CD14-positive monocyte (primary cell): ENCODE measurements at regions not wholly inside any gene's neighbourhood (a gene's known extent, or its start where the extent isn't known, plus 50 kb on each side); places are given as distances from the start of the nearest gene placed in this dataset.

Source experiments
- DNase-seq, 3 donors: peaks; one replicate each; pipeline ENCODE4 v3.0.0-alpha.2; 2011 to 2022
- H2AFZ ChIP-seq: 2 replicates; pipeline ENCODE4 v1.6.0; 2012; ENCODE audit warnings: mild to moderate bottlenecking, low read depth, low read length, inconsistent platforms; ENCODE audit not compliant: insufficient read depth, poor library complexity, severe bottlenecking
- H3K27ac ChIP-seq, 2 donors: 1 replicate in 1 of 2; 2 replicates in 1 of 2; pipeline ENCODE4 v1.5.1; 2012 to 2013; ENCODE audit warnings: low read length in 2 of 2, control low read depth in 1 of 2, inconsistent platforms in 1 of 2, low read depth in 1 of 2, mild to moderate bottlenecking in 1 of 2
- H3K27me3 ChIP-seq, 2 donors: one replicate each; pipeline versions ENCODE4 v1.6.0 to v1.6.1; 2011 to 2013; ENCODE audit warnings: low read length in 2 of 2; ENCODE audit not compliant: control insufficient read depth in 2 of 2, insufficient read depth in 2 of 2
- H3K36me3 ChIP-seq, 2 donors: replicated peaks in 1 of 2; 1 replicate in 1 of 2; 2 replicates in 1 of 2; pipeline versions ENCODE4 v1.5.1 to v1.6.1; 2012 to 2013; ENCODE audit warnings: low read length in 2 of 2, control low read depth in 1 of 2, inconsistent platforms in 1 of 2, mild to moderate bottlenecking in 1 of 2; ENCODE audit not compliant: insufficient read depth in 2 of 2, control insufficient read depth in 1 of 2
- H3K4me1 ChIP-seq, 2 donors: 1 replicate in 1 of 2; 2 replicates in 1 of 2; pipeline versions ENCODE4 v1.5.1 to v1.6.1; 2012 to 2013; ENCODE audit warnings: low read length in 2 of 2, control low read depth in 1 of 2, inconsistent platforms in 1 of 2, mild to moderate bottlenecking in 1 of 2, moderate library complexity in 1 of 2; ENCODE audit not compliant: insufficient read depth in 2 of 2, control insufficient read depth in 1 of 2
- H3K4me2 ChIP-seq: replicated peaks from 2 replicates; pipeline ENCODE3; 2012; ENCODE audit warnings: low read length, moderate library complexity, mild to moderate bottlenecking; ENCODE audit not compliant: poor library complexity, severe bottlenecking; ENCODE audit errors: extremely low read depth
- H3K4me3 ChIP-seq, 3 experiments: fragments of 200-600 bp in 1 of 3; sonication (generic) in 1 of 3; replicated peaks in 1 of 3; 1 replicate in 2 of 3; 2 replicates in 1 of 3; pipeline ENCODE4 v1.5.1; 2011 to 2013; ENCODE audit warnings: low read length in 3 of 3, mild to moderate bottlenecking in 3 of 3, control low read depth in 2 of 3, low read depth in 2 of 3, inconsistent platforms in 1 of 3, moderate library complexity in 1 of 3
- H3K79me2 ChIP-seq: 2 replicates; pipeline ENCODE4 v1.6.0; 2012; ENCODE audit warnings: mild to moderate bottlenecking, control low read depth, inconsistent platforms, low read length, moderate library complexity; ENCODE audit not compliant: insufficient read depth
- H3K9ac ChIP-seq: 2 replicates; pipeline ENCODE4 v1.6.0; 2017; ENCODE audit warnings: low read length, mild to moderate bottlenecking; ENCODE audit not compliant: insufficient read depth, poor library complexity, severe bottlenecking
- H3K9me3 ChIP-seq, 2 donors: replicated peaks in 1 of 2; 1 replicate in 1 of 2; 2 replicates in 1 of 2; pipeline versions ENCODE4 v1.5.1 to v1.6.1; 2012 to 2013; ENCODE audit warnings: low read length in 2 of 2, control low read depth in 1 of 2; ENCODE audit not compliant: control insufficient read depth in 1 of 2, insufficient read depth in 1 of 2
- H4K20me1 ChIP-seq: 2 replicates; pipeline ENCODE4 v1.6.0; 2012; ENCODE audit warnings: mild to moderate bottlenecking, low read length, control low read depth, moderate library complexity; ENCODE audit not compliant: insufficient read depth
- H3K27ac Mint-ChIP-seq, 7 donors: one replicate each; pipeline ENCODE4 v1.8.0; 2020; ENCODE audit warnings: mild to moderate bottlenecking in 7 of 7, mixed read lengths in 7 of 7, moderate library complexity in 6 of 7, inconsistent platforms in 2 of 7
- H3K27me3 Mint-ChIP-seq, 3 donors: one replicate each; pipeline ENCODE4 v1.8.0; 2021 to 2022; ENCODE audit warnings: low read depth in 3 of 3, mild to moderate bottlenecking in 3 of 3, mixed read lengths in 3 of 3, moderate library complexity in 3 of 3, inconsistent platforms in 1 of 3
- H3K36me3 Mint-ChIP-seq, 2 donors: one replicate each; pipeline ENCODE4 v1.8.0; 2020; ENCODE audit warnings: mixed read lengths in 2 of 2, inconsistent platforms in 1 of 2, mild to moderate bottlenecking in 1 of 2
- H3K4me1 Mint-ChIP-seq: one replicate; pipeline ENCODE4 v1.8.0; 2020; ENCODE audit warnings: mild to moderate bottlenecking, mixed read lengths
- H3K4me3 Mint-ChIP-seq, 2 donors: one replicate each; pipeline ENCODE4 v1.8.0; 2020; ENCODE audit warnings: mild to moderate bottlenecking in 2 of 2, mixed read lengths in 2 of 2, moderate library complexity in 1 of 2
- H3K9me3 Mint-ChIP-seq, 7 donors: one replicate each; pipeline ENCODE4 v1.8.0; 2020 to 2022; ENCODE audit warnings: mixed read lengths in 7 of 7, mild to moderate bottlenecking in 6 of 7, moderate library complexity in 6 of 7, inconsistent platforms in 2 of 7
- WGBS: methylation state at CpG from one replicate; pipeline ENCODE4 v1.1.5; 2013; ENCODE audit warnings: missing lambda C conversion rate; ENCODE audit not compliant: insufficient coverage; 5-methylcytosine and 5-hydroxymethylcytosine counted together
- intact Hi-C, 2 donors: fragments of 100-400 bp; cut with micrococcal nuclease; formaldehyde crosslinking; loops; one replicate each; pipeline versions ENCODE4 v1.15.0 to v1.15.1; 2023
- TF ChIP-seq, protein P1 (sequence below): fragments of 200-600 bp; IDR thresholded peaks from one replicate; pipeline ENCODE4 v1.8.0; 2022; ENCODE audit warnings: antibody characterized with exemption, mild to moderate bottlenecking

DNA sequence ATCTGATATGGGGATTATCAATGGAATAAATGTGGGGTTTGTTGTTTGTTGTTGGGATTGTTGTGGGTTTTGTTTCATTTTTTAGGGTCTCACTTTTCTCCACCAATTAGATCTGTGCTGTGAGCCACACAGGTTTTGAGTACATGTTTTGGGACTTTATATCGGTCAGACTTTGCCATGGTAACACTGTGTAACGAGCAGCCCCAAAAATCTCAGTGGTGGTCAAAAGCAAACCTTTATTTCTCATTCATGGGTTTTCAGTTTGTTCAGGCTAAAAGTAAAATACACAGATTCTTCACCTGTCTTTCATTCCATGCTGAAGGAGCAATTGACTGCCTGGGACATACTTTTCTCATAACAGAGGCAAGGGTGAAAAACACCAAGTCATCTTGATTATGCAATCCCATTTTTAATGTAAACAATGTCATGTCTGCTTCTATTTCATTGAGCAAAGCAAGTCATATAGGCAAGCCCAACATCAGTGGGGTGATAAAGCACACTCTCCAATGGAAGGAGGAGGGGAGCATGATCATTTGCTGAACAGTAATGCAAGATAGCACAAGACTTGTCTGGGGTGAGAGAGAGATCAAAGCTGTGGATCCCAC lies 101.1 kb upstream of the PLCB4 start:
- TF ChIP-seq, protein P1, sequence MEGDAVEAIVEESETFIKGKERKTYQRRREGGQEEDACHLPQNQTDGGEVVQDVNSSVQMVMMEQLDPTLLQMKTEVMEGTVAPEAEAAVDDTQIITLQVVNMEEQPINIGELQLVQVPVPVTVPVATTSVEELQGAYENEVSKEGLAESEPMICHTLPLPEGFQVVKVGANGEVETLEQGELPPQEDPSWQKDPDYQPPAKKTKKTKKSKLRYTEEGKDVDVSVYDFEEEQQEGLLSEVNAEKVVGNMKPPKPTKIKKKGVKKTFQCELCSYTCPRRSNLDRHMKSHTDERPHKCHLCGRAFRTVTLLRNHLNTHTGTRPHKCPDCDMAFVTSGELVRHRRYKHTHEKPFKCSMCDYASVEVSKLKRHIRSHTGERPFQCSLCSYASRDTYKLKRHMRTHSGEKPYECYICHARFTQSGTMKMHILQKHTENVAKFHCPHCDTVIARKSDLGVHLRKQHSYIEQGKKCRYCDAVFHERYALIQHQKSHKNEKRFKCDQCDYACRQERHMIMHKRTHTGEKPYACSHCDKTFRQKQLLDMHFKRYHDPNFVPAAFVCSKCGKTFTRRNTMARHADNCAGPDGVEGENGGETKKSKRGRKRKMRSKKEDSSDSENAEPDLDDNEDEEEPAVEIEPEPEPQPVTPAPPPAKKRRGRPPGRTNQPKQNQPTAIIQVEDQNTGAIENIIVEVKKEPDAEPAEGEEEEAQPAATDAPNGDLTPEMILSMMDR: no peak
- DNase-seq: no peak
- Histone ChIP-seq H2AFZ (no peak overlapping the region), H3K4me1 (no peaks in the 10 kb centered on the region), H4K20me1 (no peaks in the 10 kb centered on the region), H3K4me3 (no peak overlapping the region), H3K9ac (no peak overlapping the region), H3K9me3 (no peaks in the 10 kb centered on the region), H3K27ac (no peak overlapping the region), H3K79me2 (no peaks in the 10 kb centered on the region), H3K4me2 (no peak overlapping the region), H3K27me3 (no peaks in the 10 kb centered on the region), H3K36me3 (no peaks in the 10 kb centered on the region)
- no peaks in the 10 kb centered on the region for H3K27me3 Mint-ChIP-seq
- H3K4me1 Mint-ChIP-seq: no peaks in the 10 kb centered on the region
- WGBS: 100% methylated on average over 2 of the region's 2 CpGs
- H3K9me3 Mint-ChIP-seq: peaks cover 0 to 16% (median 2%) of the 10 kb centered on the region in 7 donors
- intact Hi-C loops: no loop called here
- H3K4me3 Mint-ChIP-seq: no peak overlapping the region
- H3K27ac Mint-ChIP-seq: no peak overlapping the region
- H3K36me3 Mint-ChIP-seq: no peaks in the 10 kb centered on the region

DNA sequence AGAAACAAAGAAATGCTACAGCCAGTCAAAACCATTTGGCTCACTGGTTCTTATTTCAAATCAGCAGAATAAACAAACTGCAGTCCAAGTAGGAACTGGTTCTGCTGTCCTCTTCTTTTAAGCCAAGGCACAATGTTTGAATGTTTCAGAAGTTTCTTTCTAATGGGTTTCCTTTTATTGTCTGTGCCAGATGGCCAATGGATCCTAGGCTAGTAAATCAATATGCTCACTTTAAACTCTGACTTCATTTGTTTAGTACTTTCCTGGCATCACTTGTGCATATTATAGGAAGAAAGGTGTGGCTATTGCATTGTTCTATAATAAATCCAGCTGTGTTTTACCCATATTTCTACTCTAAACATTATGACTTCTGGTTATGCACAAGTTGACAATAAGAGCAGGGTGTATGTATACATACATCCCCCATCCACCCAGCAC lies 99.7 kb upstream of the PLCB4 start:
- DNase-seq: no peak
- Histone ChIP-seq H3K27ac (no peak overlapping the region), H3K36me3 (no peaks in the 10 kb centered on the region), H3K4me2 (no peak overlapping the region), H3K4me1 (no peaks in the 10 kb centered on the region), H3K9ac (no peak overlapping the region), H3K79me2 (no peaks in the 10 kb centered on the region), H3K4me3 (no peak overlapping the region), H3K9me3 (no peaks in the 10 kb centered on the region), H2AFZ (no peak overlapping the region), H4K20me1 (no peaks in the 10 kb centered on the region), H3K27me3 (no peaks in the 10 kb centered on the region)
- Mint-ChIP-seq H3K4me1 (no peaks in the 10 kb centered on the region), H3K27ac (no peak overlapping the region), H3K27me3 (no peaks in the 10 kb centered on the region), H3K9me3 (peaks cover 0 to 16% (median 2%) of the 10 kb centered on the region in 7 donors), H3K4me3 (no peak overlapping the region), H3K36me3 (no peaks in the 10 kb centered on the region)
- intact Hi-C loops: no loop called here
- TF ChIP-seq, protein P1: no peak
